GM20000 (cell line): ENCODE measurements at regions not wholly inside any gene's neighbourhood (a gene's known extent, or its start where the extent isn't known, plus 50 kb on each side); places are given as distances from the start of the nearest gene placed in this dataset.

Experiments
- DNase-seq: peaks from one replicate; pipeline ENCODE4 v3.0.0; 2012; ENCODE audit warnings: low spot score
- TF ChIP-seq, protein P1 (sequence below): IDR thresholded peaks from 2 replicates; pipeline ENCODE4 v1.5.1; 2012; ENCODE audit warnings: mild to moderate bottlenecking, control low read depth; ENCODE audit errors: extremely low read depth, missing control alignments

DNA sequence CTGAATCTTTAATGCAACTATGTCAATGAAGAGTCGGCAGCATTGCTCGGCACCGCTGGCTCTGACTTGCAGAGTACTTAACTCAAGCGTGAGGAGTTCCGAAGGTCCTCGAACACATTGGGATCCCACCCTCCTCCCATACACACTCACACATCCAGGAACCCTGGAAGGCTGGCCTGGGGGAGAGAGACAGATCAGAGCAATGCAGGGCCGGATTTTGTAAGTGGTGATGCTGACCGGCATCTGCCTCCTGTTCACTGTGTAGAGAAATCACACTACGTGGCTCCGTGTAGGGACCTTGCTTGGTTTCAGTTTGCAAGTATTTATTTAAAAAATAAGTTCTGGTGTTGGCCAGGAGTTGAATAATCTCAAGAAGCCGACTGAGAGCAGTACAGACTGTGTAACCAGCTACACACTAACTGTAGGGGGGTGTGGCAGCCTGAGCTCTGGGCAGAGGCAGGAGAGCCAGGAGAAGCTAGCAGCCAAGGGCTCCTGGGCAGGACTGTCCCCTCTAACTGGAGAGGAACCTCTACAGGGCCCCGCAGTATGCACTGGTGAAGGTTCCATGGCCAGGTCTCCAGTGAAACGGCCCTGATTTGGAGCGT lies 190.2 kb upstream of the TNRC6C start:
- TF ChIP-seq, protein P1, sequence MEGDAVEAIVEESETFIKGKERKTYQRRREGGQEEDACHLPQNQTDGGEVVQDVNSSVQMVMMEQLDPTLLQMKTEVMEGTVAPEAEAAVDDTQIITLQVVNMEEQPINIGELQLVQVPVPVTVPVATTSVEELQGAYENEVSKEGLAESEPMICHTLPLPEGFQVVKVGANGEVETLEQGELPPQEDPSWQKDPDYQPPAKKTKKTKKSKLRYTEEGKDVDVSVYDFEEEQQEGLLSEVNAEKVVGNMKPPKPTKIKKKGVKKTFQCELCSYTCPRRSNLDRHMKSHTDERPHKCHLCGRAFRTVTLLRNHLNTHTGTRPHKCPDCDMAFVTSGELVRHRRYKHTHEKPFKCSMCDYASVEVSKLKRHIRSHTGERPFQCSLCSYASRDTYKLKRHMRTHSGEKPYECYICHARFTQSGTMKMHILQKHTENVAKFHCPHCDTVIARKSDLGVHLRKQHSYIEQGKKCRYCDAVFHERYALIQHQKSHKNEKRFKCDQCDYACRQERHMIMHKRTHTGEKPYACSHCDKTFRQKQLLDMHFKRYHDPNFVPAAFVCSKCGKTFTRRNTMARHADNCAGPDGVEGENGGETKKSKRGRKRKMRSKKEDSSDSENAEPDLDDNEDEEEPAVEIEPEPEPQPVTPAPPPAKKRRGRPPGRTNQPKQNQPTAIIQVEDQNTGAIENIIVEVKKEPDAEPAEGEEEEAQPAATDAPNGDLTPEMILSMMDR, result no peak
- DNase-seq, result no peak

DNA sequence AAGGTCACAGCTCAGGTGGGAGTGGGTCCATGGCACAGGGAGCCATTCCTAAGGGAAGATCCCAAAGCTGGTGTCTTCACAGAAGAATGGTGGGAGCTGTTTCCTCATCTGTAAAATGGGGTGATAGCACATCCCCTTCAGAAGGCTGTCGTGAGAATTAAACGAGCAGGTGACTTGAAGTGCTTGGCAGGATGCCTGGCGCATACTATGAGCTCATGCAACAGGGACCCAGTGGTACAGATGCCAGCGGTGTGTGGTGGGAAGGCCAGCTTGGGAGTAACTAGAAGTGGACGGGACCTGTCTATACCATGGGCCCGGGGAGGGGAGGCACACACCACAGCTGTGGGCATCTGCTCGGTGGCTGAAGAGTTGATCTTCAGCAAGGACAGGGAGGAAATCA lies 189.3 kb upstream of the TNRC6C start:
- DNase-seq, result no peak

DNA sequence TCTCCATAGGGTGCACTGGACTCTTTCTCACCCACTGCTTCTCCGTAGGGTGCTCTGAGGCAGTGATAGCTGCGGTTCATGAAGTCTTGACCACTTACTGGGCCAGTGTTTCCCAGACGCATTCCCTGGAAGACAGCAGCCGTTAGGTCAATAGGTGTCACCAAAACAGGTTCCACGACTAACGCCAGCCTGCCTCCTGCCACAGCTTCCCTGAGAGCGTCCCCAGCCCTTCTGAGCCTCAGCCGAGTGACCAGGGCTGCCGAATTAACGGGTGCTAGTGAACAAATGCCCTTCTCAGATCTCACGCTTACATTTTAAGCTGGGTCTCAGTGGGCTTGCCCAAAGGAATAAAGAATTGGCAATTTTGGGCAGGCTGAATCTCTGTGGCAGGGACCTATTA lies 188.7 kb upstream of the TNRC6C start:
- TF ChIP-seq, protein P1, result no peak
- no peak for DNase-seq

More for the DNA sequence above, 189.3 kb upstream of the TNRC6C start:
- TF ChIP-seq, protein P1, result no peak

DNA sequence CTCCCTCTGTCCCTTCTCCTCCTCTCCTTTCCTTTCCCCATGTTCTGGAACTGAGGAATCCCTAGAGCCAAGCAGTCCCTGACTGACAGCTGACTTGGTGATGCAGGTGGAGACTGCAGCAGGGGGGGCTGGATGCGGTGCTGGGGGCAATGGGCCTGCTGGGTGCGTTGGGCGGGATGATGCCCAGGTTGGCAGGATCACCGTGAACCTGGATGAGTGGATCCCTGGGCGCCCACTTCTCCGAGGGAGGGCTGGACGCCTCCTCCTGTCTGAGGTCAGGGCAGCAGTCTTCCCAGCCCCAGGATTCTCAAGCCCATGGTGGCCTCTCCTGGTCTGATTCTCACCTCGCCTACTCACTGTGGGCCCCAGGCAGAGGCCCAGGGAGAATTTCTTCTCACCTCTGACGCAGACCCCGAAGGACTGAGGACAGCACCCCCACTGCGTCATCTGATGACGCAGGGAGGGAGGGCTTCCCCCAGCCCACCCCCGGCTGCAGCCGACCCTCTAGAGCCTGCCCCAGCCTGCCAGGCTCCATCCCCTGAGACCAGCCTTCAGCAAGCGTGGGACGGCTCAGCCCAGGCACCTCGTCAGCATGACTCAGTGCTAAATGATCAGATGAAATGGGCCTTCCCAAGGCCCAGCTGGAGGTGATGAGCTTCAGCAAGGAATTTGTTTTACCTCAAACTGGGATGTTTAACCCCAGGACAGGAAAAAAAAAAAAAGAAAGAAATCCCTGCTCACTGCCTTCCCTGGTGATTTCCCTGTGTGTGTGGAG lies 188.0 kb upstream of the TNRC6C start:
- TF ChIP-seq, protein P1, result no peak
- no peak for DNase-seq

DNA sequence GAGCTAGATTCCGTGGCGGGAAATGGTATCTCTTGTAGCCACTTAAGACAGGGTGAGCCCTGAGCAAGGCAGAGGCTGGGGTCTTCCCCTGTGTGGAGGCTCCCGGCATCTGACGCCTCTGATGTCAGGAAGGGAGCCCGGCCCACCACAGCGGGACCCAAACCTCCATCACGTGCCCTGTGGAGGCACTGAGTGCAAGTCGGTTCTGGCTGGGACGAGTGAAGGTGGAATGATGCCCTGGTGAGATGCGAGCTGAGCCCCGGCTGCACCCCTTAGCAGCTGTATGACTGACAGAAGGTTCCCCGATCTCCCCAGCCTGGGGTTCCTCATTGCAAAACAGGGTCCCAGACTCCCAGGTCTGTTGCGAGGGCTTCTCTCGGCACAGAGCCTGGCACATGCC lies 187.4 kb upstream of the TNRC6C start:
- TF ChIP-seq, protein P1, result no peak
- no peak for DNase-seq

DNA sequence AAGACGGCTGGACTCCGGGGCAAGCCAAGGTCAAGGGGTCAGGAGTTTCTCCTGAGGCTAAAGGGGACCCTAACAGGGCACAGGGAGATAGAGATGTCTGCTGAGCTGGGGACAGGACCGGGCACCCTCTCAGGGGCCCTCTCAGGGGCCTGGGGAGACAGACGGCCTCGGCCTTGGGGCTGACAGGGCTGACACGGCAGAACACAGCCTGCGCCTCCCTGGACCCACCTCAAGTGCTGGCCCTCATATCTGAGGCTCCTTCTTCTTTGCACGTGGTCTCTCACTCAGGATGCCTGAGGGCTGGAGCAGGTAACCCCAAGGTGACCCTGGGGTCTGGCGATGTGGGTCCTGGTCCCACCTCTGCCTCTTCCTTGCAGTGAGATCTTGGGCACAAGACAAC lies 186.9 kb upstream of the TNRC6C start:
- no peak for DNase-seq
- TF ChIP-seq, protein P1, result no peak

DNA sequence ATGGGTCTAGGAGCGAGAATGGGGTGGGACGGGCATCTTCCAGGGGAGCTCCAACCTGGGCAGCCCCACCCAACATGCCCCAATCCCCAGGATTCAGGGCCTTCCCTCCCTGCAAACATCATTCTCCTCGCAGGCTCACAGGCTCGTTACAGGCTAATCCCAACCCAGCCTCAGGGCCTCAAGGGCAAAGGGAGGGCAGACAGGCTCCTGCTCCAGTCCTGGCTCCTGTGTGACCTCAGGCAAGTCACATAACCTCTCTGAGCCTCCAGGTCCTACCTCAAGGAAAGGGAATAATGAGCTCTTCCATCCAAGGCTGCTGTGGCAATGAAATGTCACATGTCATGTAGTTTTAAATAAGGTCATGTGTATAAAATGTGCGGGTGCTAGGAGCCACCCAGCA lies 186.5 kb upstream of the TNRC6C start:
- TF ChIP-seq, protein P1, result no peak
- no peak for DNase-seq
